ENCODE measurements at regions not wholly inside any gene's neighbourhood (a gene's known extent, or its start where the extent isn't known, plus 50 kb on each side); places are given as distances from the start of the nearest gene placed in this dataset.

GRCh38 chr11:129703846-129704245 is 111.8 kb upstream of the TMEM45B start:
- TF ChIP-seq CTCF (IDR thresholded peaks at IDR 0.05; ENCODE audit: poor library complexity, severe bottlenecking) (no peak), POLR2AphosphoS5 (IDR thresholded peaks at IDR 0.05) (no peak), EZH2 (IDR thresholded peaks at IDR 0.05; ENCODE audit: borderline replicate concordance, insufficient read depth, low read length, poor library complexity, severe bottlenecking) (no peak), MXI1 (conservative IDR thresholded peaks at IDR 0.05; ENCODE audit: poor library complexity, severe bottlenecking) (no peak)
